ENCODE measurements at regions not wholly inside any gene's neighbourhood (a gene's known extent, or its start where the extent isn't known, plus 50 kb on each side); places are given as distances from the start of the nearest gene placed in this dataset.

GRCh38 chr18:71989616-71990015 lies 554.5 kb downstream of the CBLN2 start:
- DNase-seq (ENCODE audit: low read depth, low spot score) (no peak), ATAC-seq (no peak)
- ChIA-PET POLR2A (no interaction called here), CTCF (no interaction called here)
- Histone ChIP-seq H3K36me3 (ENCODE audit: control insufficient read depth, insufficient read depth, low read length) (no peaks in the 10 kb centered on the region), H3K4me3 (ENCODE audit: low read depth in 2 of 2, low read length in 2 of 2) (no peak overlapping the region), H3K4me1 (ENCODE audit: control insufficient read depth, insufficient read depth, low read length) (no peaks in the 10 kb centered on the region), H3K9me3 (ENCODE audit: control insufficient read depth, insufficient read depth, low read depth, low read length) (no peaks in the 10 kb centered on the region), H3K27ac (ENCODE audit: low read length) (no peak overlapping the region), H3K27me3 (ENCODE audit: control insufficient read depth, insufficient read depth, low read length) (no peaks in the 10 kb centered on the region)
- intact Hi-C loops (cut with micrococcal nuclease; ENCODE audit: unreplicated experiment): no loop called here
- TF ChIP-seq CTCF (IDR thresholded peaks at IDR 0.05): no peak
- TF ChIP-seq SIN3A (IDR thresholded peaks at IDR 0.05; ENCODE audit: borderline replicate concordance, insufficient read depth, low read depth, low read length): no peak
- TF ChIP-seq POLR2AphosphoS5 (IDR thresholded peaks at IDR 0.05; ENCODE audit: low read depth, low read length): no peak
- no peak for TF ChIP-seq TCF7L2 (IDR thresholded peaks at IDR 0.05; ENCODE audit: low read depth, low read length)
- no peak for TF ChIP-seq REST (IDR thresholded peaks at IDR 0.05; ENCODE audit: insufficient read depth in 1 of 2, low read depth in 2 of 2, low read length in 1 of 2)
- in situ Hi-C loops (cut with HindIII; ENCODE audit: low pct_unique_long_range_greater_than_20kb, low sequenced_read_pairs): no loop called here
- BruUV-seq (replicated peaks): no TSS peak

- BruUV-seq (replicated peaks): no TSS peak
- ChIA-PET POLR2A (no interaction called here), CTCF (no interaction called here)
- no peak overlapping the region for H3K4me3 ChIP-seq (ENCODE audit: low read depth in 2 of 2, low read length in 2 of 2)
- H3K4me1 ChIP-seq (ENCODE audit: control insufficient read depth, insufficient read depth, low read length): no peaks in the 10 kb centered on the region
- in situ Hi-C loops (cut with HindIII; ENCODE audit: low pct_unique_long_range_greater_than_20kb, low sequenced_read_pairs) (no loop called here), intact Hi-C loops (cut with micrococcal nuclease; ENCODE audit: unreplicated experiment) (no loop called here)
- no peaks in the 10 kb centered on the region for H3K36me3 ChIP-seq (ENCODE audit: control insufficient read depth, insufficient read depth, low read length)
- H3K27ac ChIP-seq (ENCODE audit: low read length): no peak overlapping the region
- TF ChIP-seq SIN3A (IDR thresholded peaks at IDR 0.05; ENCODE audit: borderline replicate concordance, insufficient read depth, low read depth, low read length) (no peak), REST (IDR thresholded peaks at IDR 0.05; ENCODE audit: insufficient read depth in 1 of 2, low read depth in 2 of 2, low read length in 1 of 2) (no peak), POLR2AphosphoS5 (IDR thresholded peaks at IDR 0.05; ENCODE audit: low read depth, low read length) (no peak), TCF7L2 (IDR thresholded peaks at IDR 0.05; ENCODE audit: low read depth, low read length) (no peak), CTCF (IDR thresholded peaks at IDR 0.05) (no peak)
- no peaks in the 10 kb centered on the region for H3K27me3 ChIP-seq (ENCODE audit: control insufficient read depth, insufficient read depth, low read length)
- DNase-seq (ENCODE audit: low read depth, low spot score) (no peak), ATAC-seq (no peak)
- H3K9me3 ChIP-seq (ENCODE audit: control insufficient read depth, insufficient read depth, low read depth, low read length): no peaks in the 10 kb centered on the region
These were observed 557.6 kb downstream of the CBLN2 start for GRCh38 chr18:71986351-71987050.
